WI38 (cell line): ENCODE measurements at regions not wholly inside any gene's neighbourhood (a gene's known extent, or its start where the extent isn't known, plus 50 kb on each side); places are given as distances from the start of the nearest gene placed in this dataset.

Source experiments
- H3K4me3 ChIP-seq: 2 replicates; pipeline ENCODE4 v1.5.1; 2011; ENCODE audit warnings: low read depth, mild to moderate bottlenecking, control low read depth, low read length
- TF ChIP-seq, protein P1 (sequence below): IDR thresholded peaks from 2 replicates; pipeline ENCODE4 v1.5.1; 2012; ENCODE audit warnings: low read depth, mild to moderate bottlenecking, control low read depth, low read length

DNA sequence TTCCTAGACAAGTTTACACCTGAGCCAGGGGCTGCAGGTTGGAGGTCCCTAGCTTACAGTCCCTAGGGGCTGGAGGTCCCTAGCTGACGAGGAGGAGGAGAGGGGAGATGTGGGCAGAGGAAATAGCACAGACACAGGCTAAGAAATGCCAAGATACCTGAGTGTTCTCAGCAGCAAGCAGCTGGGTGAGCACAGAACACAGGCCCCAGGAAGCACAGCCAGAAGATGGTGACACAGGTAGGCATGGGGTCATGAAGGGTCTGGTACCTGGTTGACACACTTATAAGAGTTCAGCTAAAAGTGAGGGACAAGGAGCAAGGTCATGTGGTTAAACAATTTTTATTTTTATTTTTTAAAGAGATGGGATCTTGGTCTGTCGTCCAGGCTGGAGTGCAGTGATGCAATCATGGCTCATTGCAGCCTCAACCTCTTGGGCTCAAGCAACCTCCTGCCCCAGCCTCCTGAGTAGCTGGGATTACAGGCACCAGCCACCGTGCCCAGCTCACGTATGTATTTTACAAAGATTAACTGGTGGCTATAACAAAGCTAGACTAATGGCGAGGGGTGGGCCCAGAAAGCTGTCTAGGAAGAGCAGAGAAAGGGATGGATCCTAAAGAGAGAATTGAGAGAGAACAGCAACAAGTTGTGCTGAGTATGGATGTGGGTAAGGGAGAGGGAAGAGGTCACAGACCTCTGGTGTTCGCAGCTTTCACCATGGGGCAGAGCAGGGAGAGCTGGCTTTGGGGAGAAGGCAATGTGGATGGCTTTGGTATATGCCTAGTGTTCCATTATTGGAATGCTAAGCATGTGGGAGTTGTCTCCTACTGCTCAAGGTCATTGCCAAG is 140.3 kb upstream of the KLF14 start:
- TF ChIP-seq, protein P1, sequence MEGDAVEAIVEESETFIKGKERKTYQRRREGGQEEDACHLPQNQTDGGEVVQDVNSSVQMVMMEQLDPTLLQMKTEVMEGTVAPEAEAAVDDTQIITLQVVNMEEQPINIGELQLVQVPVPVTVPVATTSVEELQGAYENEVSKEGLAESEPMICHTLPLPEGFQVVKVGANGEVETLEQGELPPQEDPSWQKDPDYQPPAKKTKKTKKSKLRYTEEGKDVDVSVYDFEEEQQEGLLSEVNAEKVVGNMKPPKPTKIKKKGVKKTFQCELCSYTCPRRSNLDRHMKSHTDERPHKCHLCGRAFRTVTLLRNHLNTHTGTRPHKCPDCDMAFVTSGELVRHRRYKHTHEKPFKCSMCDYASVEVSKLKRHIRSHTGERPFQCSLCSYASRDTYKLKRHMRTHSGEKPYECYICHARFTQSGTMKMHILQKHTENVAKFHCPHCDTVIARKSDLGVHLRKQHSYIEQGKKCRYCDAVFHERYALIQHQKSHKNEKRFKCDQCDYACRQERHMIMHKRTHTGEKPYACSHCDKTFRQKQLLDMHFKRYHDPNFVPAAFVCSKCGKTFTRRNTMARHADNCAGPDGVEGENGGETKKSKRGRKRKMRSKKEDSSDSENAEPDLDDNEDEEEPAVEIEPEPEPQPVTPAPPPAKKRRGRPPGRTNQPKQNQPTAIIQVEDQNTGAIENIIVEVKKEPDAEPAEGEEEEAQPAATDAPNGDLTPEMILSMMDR = no peak
- H3K4me3 ChIP-seq = no peak overlapping the region

DNA sequence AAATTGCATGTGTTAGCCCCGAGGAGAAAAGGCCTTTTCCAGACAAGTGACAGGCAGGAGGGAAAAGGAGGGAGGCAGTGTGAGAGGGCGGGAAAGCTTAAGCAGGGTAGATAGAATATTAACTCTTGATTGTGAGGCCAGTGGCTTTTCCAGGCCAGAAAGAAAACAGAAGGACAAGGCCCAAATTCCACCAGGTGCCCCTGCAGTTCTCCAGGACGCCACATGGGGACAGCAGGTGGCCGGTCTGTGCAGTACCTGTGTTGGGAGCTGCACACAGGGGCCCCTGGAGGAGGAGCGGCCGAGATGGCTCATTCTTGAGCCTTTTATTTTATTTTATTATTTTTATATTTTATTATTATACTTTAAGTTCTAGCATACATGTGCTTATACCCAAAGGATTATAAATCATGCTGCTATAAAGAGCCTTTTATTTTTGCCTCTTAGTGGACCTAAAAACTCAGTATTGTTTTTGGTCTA is 141.3 kb upstream of the KLF14 start:
- TF ChIP-seq, protein P1 = peak; percentile 81

DNA sequence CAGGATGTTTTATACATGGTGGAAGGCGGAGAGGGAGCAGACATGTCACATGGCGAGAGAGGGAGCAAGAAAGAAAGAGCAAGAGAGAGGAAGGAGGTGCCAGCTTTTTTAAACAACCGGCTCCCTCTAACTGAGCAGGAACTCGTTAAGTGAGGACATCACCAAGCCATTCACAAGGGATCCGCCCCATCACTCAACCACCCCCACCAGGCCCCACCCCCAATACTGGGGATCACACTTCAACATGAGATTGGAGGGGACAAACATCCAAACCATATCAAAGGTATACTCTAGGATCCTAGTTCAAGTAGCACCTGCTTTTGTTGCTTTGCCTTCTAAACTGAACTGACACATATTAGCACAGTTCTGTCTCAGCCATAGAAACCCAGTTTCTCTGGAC is 141.9 kb upstream of the KLF14 start:
- H3K4me3 ChIP-seq = no peak overlapping the region
- TF ChIP-seq, protein P1 = no peak

More for the DNA sequence above, 141.3 kb upstream of the KLF14 start:
- no peak overlapping the region for H3K4me3 ChIP-seq

DNA sequence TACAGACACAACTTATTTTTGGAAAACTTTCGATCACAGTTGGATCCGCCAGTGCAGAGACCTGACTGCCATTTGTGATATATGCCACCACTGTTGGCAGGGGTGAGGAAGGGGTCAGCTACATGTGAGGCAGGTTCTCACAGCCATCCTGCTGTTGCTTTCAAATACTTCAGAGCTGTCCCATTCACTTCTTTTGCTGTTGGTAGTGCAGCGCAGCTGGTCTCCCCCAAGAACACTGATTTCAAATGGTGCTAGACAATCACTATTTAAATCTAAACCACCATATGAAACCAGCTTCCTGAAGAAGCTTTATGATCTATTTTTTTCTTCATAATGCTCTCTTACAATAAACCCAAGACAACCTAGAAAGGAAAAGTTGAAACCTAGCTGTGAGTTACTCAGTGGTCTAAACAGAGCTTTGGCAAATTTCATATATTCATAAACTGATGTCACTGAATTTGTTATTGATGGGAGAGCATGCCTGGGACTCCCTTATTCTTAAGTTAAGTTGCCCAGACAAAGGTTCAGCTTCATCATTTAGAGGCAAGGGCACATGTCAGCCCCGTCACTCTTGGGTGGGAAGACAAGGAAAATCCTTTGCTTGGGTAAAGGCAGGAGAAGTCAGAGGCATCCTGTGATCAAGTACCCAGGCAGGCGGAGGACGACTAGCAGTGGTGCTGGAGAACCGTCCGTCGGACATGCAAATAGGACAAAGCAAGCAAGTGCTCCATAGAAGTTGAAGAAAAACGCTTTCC is 143.4 kb upstream of the KLF14 start:
- no peak overlapping the region for H3K4me3 ChIP-seq
- TF ChIP-seq, protein P1 = no peak

DNA sequence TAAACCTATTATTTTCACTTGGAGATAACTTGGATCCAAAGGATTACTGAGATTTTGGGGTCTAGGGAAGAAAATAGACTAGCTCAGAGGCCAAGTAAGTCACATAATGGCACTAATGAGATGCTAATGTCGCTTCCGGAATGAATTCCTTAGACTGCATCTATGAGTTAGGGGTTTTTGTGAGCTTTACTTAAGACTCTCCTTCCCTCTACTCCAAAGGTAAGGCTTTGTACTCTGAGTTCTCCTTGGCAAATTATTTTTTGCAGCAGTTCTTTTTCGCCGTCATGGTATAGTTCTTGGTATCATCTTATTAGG is 143.9 kb upstream of the KLF14 start:
- TF ChIP-seq, protein P1 = no peak
- no peak overlapping the region for H3K4me3 ChIP-seq

DNA sequence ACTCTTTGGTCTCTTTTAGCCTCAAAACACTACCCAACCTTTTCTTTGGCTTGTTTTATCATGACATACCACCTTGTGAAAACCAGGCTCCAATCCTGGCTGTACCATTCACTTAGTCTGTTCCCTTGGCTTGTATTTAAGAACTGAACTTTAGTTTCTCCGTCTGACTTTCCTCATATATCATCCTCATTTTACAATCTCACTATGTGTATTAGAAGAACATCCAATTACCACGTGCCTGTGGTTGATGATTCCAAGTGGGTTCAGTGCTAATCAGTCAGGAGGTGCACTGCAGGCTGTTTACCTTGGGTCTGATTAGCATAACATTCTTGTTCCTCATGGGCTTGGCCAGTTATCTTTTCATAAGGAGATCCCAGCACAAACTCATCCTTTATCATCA is 144.8 kb upstream of the KLF14 start:
- TF ChIP-seq, protein P1 = no peak
- H3K4me3 ChIP-seq = no peak overlapping the region

DNA sequence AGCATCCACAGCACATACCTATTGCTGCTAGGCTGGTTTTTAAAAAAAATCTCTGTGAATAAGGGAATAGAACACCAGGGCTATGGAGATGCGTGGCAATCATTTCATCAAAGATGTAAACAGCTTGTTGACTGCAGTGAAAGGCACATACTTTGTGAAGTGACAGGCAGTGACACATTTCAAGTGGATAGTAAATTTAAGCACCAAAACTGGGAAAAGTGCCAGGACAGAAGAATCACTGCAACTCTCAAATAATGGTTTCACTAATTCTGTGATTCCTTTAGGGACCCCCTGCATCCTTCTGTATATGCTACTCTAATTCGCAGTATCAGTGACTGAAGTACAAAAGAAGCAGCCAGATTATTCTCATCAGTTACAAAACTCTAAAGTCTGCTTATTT is 145.2 kb upstream of the KLF14 start:
- no peak overlapping the region for H3K4me3 ChIP-seq
- TF ChIP-seq, protein P1 = no peak
